ENCODE measurements at regions not wholly inside any gene's neighbourhood (a gene's known extent, or its start where the extent isn't known, plus 50 kb on each side); places are given as distances from the start of the nearest gene placed in this dataset.

DNA sequence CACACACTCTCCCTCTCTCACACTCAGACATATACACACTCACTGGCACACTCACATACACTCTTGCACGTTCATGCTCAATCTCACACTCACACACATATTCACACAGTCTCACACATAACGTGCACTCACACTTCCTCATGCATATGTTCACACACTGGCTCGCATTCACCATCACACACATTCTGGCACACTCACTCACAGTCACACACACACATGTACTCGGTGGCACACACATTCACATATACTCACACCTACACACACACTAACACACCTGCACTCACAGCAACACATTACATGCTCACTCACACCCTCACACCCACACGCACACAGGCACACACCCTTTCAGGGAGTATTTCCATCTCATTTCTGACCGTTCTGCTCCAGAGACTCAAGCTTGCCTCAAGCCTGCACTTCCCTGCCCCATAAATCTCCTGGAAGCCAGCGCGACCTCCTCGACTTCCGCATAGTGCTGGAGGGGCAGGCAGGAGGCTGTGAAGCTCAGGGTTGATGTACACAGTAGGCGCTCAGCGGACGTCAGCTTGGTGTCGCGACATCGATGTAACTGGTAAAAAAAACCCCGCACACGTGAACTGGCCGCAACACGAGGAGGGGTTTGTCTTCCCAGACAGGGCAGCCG, 66.7 kb upstream of the FOXF1 start:
- no peaks in the 10 kb centered on the region for H3K36me3 ChIP-seq
- 48 to 55% methylated on average over 17 to 21 of the region's 21 CpGs for WGBS, 2 donors
- peaks cover 0 to 6% (median 0%) of the 10 kb centered on the region in 4 donors for H3K4me1 ChIP-seq
- no peak overlapping the region for H3K27ac ChIP-seq
- H3K27me3 ChIP-seq, result peaks cover 0 to 38% of the 10 kb centered on the region in 2 donors
- DNase-seq (ENCODE audit: low spot score in 2 of 2), result no peak
- H3K9me3 ChIP-seq, result peaks cover 0 to 15% (median 0%) of the 10 kb centered on the region in 4 donors
- no peak overlapping the region for H3K4me3 ChIP-seq
- TF ChIP-seq POLR2A (IDR thresholded peaks at IDR 0.05), result no peak
- TF ChIP-seq, protein P1, sequence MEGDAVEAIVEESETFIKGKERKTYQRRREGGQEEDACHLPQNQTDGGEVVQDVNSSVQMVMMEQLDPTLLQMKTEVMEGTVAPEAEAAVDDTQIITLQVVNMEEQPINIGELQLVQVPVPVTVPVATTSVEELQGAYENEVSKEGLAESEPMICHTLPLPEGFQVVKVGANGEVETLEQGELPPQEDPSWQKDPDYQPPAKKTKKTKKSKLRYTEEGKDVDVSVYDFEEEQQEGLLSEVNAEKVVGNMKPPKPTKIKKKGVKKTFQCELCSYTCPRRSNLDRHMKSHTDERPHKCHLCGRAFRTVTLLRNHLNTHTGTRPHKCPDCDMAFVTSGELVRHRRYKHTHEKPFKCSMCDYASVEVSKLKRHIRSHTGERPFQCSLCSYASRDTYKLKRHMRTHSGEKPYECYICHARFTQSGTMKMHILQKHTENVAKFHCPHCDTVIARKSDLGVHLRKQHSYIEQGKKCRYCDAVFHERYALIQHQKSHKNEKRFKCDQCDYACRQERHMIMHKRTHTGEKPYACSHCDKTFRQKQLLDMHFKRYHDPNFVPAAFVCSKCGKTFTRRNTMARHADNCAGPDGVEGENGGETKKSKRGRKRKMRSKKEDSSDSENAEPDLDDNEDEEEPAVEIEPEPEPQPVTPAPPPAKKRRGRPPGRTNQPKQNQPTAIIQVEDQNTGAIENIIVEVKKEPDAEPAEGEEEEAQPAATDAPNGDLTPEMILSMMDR (IDR thresholded peaks at IDR 0.05), result no peak
- no peak for TF ChIP-seq EP300 (IDR thresholded peaks at IDR 0.05)

DNA sequence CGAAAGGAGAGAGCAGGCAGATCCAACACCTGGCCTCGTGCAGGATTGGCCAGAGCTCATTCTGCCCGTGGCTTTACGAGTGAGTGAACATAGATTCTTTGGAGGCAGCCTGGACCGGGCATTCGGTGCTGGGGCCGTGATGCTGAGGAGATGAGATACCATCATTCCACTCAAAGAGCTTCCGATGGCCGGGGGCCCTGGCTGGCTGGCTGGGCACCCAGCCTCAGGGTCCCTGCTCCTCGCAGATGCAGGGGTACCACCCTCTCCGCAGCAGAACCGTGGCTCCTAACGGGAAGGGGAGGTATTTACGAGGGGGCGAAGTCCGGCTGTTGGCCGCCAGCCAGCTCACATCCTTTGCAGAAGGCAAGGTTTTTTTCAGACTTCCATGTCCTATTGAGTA, 66.1 kb upstream of the FOXF1 start:
- H3K27ac ChIP-seq, result no peak overlapping the region
- no peaks in the 10 kb centered on the region for H3K36me3 ChIP-seq
- no peak for DNase-seq (ENCODE audit: low spot score in 2 of 2)
- no peak for TF ChIP-seq POLR2A (IDR thresholded peaks at IDR 0.05)
- no peak for TF ChIP-seq EP300 (IDR thresholded peaks at IDR 0.05)
- TF ChIP-seq, protein P1 (IDR thresholded peaks at IDR 0.05), result no peak
- peaks cover 0 to 38% of the 10 kb centered on the region in 2 donors for H3K27me3 ChIP-seq
- 2 to 5% methylated on average over 15 to 17 of the region's 17 CpGs for WGBS, 2 donors
- no peak overlapping the region for H3K4me3 ChIP-seq
- peaks cover 0 to 6% (median 0%) of the 10 kb centered on the region in 4 donors for H3K4me1 ChIP-seq
- peaks cover 0 to 15% (median 0%) of the 10 kb centered on the region in 4 donors for H3K9me3 ChIP-seq

DNA sequence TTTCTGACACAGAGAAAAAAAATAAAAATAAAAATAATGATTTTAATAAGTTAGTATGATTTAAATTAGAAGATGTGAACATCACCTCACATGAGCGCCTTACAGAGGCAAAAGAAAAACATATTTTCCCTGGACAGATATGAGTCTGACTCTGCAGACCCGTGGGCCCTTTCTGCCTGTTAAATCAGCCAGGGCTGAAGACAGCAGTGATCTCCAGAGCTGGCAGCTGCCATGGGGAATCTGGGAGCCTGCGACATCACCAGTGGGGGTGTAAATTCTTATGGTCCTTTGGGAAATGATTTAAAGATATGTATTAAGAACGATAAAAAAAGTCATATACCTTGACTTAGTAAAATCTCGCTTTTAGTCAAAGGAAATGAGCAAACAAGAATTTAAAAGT, 65.7 kb upstream of the FOXF1 start:
- H3K9me3 ChIP-seq, result peaks cover 0 to 15% (median 0%) of the 10 kb centered on the region in 4 donors
- H3K4me1 ChIP-seq, result peaks cover 0 to 6% (median 0%) of the 10 kb centered on the region in 4 donors
- H3K27me3 ChIP-seq, result peaks cover 0 to 38% of the 10 kb centered on the region in 2 donors
- no peak for DNase-seq (ENCODE audit: low spot score in 2 of 2)
- TF ChIP-seq POLR2A (IDR thresholded peaks at IDR 0.05) (no peak), EP300 (IDR thresholded peaks at IDR 0.05) (no peak)
- TF ChIP-seq, protein P1 (IDR thresholded peaks at IDR 0.05), result no peak
- 39 to 41% methylated on average over 5 of the region's 5 CpGs for WGBS, 2 donors
- no peak overlapping the region for H3K27ac ChIP-seq
- H3K36me3 ChIP-seq, result no peaks in the 10 kb centered on the region
- no peak overlapping the region for H3K4me3 ChIP-seq

DNA sequence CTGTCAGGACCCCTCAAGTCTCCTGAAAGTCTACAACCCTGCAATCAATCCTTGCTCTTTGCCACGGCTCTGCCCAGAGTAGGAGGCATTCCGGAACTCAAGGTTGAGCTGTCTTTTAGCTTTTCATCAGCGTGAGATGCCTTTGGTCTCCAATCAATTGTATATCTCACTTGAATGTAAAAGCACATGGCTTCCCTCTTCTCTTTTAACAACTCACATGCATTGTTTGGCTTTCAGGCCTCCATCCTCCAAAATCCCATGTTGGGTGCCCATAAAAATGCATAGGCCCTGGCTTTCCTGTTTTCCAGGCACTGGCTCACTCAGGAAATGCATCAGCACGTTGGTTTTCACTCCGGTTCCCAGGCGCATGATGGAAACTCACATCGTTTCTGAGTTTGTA, 64.0 kb upstream of the FOXF1 start:
- peaks cover 0 to 20% (median 0%) of the 10 kb centered on the region in 4 donors for H3K9me3 ChIP-seq
- H3K27ac ChIP-seq, result no peak overlapping the region
- H3K27me3 ChIP-seq, result peaks cover 0 to 44% of the 10 kb centered on the region in 2 donors
- no peak for DNase-seq (ENCODE audit: low spot score in 2 of 2)
- TF ChIP-seq EP300 (IDR thresholded peaks at IDR 0.05) (no peak), POLR2A (IDR thresholded peaks at IDR 0.05) (no peak)
- TF ChIP-seq, protein P1 (IDR thresholded peaks at IDR 0.05), result no peak
- no peaks in the 10 kb centered on the region for H3K36me3 ChIP-seq
- 63 to 81% methylated on average over 7 of the region's 7 CpGs for WGBS, 2 donors
- H3K4me1 ChIP-seq, result peaks cover 0 to 6% (median 0%) of the 10 kb centered on the region in 4 donors
- no peak overlapping the region for H3K4me3 ChIP-seq

DNA sequence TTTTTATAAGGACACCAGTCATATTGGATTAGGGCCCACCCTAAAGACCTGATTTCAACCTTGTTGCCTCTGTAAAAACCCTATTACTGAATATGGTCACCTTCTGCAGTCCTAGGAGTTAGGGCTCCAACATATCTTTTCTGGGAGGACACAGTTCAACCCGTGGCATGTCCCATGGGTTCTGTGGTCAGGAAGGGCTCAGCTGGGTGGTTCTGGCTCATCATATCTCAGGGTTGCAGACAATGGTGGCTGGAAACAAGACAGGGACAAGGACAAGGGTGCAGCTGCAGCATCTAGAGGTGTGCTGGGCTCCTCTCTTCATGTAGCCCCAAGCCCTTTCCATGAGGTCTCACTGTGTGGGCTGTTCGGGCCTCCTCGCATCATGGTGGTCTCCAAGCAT, 63.1 kb upstream of the FOXF1 start:
- Histone ChIP-seq H3K27me3 (peaks cover 0 to 35% of the 10 kb centered on the region in 2 donors), H3K4me3 (no peak overlapping the region), H3K36me3 (no peaks in the 10 kb centered on the region), H3K9me3 (peaks cover 0 to 20% (median 0%) of the 10 kb centered on the region in 4 donors), H3K4me1 (peaks cover 0 to 6% (median 0%) of the 10 kb centered on the region in 4 donors), H3K27ac (no peak overlapping the region)
- WGBS, 2 donors, result 70 to 97% methylated on average over 3 of the region's 3 CpGs
- no peak for TF ChIP-seq EP300 (IDR thresholded peaks at IDR 0.05)
- TF ChIP-seq, protein P1 (IDR thresholded peaks at IDR 0.05), result no peak
- TF ChIP-seq POLR2A (IDR thresholded peaks at IDR 0.05), result no peak
- DNase-seq (ENCODE audit: low spot score in 2 of 2), result no peak

Measured in tibial nerve (tissue), 4 donors.